Stimulated activated naive B cell treated with anti-CD40 and anti-IgM and Interleukin-4, amounts not matched to agents 10 μg/mL and 1 μg/mL and 100 μg/mL, for 72 hours (primary cell): ENCODE measurements at regions not wholly inside any gene's neighbourhood (a gene's known extent, or its start where the extent isn't known, plus 50 kb on each side); places are given as distances from the start of the nearest gene placed in this dataset.
"Not testable (repeated sequence)": the region's sequence is repeated elsewhere in the genome, so short reads cannot be mapped to it uniquely, and the experiment has no call there.

Source experiments
- ATAC-seq, 2 donors: fragments of 150-1000 bp; cut with Tn5 transposase; replicated peaks; 2 replicates each; pipeline ENCODE4 v1.10.0; 2021; ENCODE audit warnings: moderate library complexity in 1 of 2
- DNase-seq: peaks from one replicate; pipeline ENCODE4 v3.0.0; 2021
- H3K27ac Mint-ChIP-seq: one replicate; pipeline ENCODE4 v1.8.0; 2022; ENCODE audit warnings: mild to moderate bottlenecking, mixed read lengths
- H3K27me3 Mint-ChIP-seq, 2 donors: one replicate each; pipeline ENCODE4 v1.8.0; 2022; ENCODE audit warnings: mixed read lengths in 2 of 2
- H3K36me3 Mint-ChIP-seq, 2 donors: one replicate each; pipeline ENCODE4 v1.8.0; 2022; ENCODE audit warnings: mixed read lengths in 2 of 2, mild to moderate bottlenecking in 1 of 2
- H3K4me1 Mint-ChIP-seq, 2 donors: one replicate each; pipeline ENCODE4 v1.8.0; 2022; ENCODE audit warnings: mixed read lengths in 2 of 2, mild to moderate bottlenecking in 1 of 2
- H3K4me3 Mint-ChIP-seq, 2 donors: one replicate each; pipeline ENCODE4 v1.8.0; 2022; ENCODE audit warnings: mild to moderate bottlenecking in 2 of 2, mixed read lengths in 2 of 2, moderate library complexity in 1 of 2
- H3K9me3 Mint-ChIP-seq, 2 donors: one replicate each; pipeline ENCODE4 v1.8.0; 2022; ENCODE audit warnings: mixed read lengths in 2 of 2, mild to moderate bottlenecking in 1 of 2

DNA sequence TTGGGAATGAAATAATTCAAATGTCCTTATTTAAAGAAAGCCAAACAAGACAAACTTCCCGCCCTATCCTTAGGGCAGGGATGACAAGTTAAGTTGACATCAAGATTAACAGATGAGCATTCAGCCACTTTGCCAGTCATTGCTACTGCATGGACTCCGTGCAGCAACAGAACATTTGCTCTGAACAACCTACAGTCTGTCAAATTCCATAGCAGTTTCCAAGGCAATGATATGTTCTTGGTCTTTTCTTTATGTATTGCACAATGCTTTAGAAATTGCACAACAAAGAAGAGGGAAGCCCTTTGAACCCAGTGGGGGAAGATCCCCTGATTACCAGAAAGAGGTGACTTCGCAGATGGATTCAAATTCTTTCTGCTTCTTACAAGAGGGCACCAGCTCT, 269.8 kb downstream of the BCAT1 start:
- H3K4me1 Mint-ChIP-seq: no peaks in the 10 kb centered on the region
- peaks cover 0 to 5% of the 10 kb centered on the region in 2 donors for H3K9me3 Mint-ChIP-seq
- no peak for DNase-seq
- H3K27ac Mint-ChIP-seq: no peak overlapping the region
- no peaks in the 10 kb centered on the region for H3K36me3 Mint-ChIP-seq
- H3K27me3 Mint-ChIP-seq: no peaks in the 10 kb centered on the region
- ATAC-seq: no peak
- no peak overlapping the region for H3K4me3 Mint-ChIP-seq

DNA sequence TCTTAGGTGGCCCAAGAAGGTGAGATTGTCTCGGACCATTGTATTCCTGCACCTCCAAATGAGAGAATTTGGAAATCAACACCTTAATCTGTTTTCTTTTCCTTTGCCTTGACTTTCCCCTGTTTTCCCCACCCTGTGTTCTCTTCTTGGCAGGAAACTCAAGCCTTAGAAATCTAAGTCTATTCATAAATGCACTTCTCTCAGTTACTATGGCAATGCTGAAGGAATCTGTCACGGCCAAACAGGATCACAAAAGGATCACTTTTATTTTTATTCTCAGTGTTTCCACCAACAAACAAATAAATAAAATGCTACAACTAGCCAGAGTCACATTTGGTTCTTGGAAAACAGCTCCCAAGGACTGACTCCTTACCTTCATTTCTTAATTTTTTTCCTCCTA, 270.5 kb downstream of the BCAT1 start:
- Mint-ChIP-seq H3K27ac (no peak overlapping the region), H3K4me3 (no peak overlapping the region), H3K27me3 (no peaks in the 10 kb centered on the region), H3K9me3 (peaks cover 0 to 2% of the 10 kb centered on the region in 2 donors), H3K36me3 (no peaks in the 10 kb centered on the region), H3K4me1 (no peaks in the 10 kb centered on the region)
- ATAC-seq: no peak
- DNase-seq: no peak

DNA sequence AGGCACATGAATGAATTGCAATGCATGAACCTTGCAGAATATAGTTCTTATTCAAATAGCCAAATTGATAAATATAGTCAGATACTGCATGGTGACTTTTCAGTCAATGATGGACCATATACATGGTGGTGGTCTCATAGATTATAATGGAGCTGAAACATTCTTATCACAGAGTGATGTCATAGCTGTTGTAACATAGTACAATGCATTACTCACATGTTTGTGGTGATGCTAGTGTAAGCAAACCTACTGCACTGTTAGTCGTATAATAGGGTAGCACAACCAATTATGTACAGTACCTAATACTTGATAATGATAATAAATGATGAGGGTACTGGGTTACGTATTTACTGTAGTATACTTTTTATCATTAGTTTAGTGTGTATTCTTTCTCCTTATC, 280.3 kb downstream of the BCAT1 start:
- Mint-ChIP-seq H3K27ac (no peak overlapping the region), H3K4me3 (no peak overlapping the region), H3K4me1 (no peaks in the 10 kb centered on the region), H3K9me3 (no peaks in the 10 kb centered on the region), H3K36me3 (peaks cover 0 to 1% of the 10 kb centered on the region in 2 donors), H3K27me3 (no peaks in the 10 kb centered on the region)
- no peak for ATAC-seq
- DNase-seq: no peak

DNA sequence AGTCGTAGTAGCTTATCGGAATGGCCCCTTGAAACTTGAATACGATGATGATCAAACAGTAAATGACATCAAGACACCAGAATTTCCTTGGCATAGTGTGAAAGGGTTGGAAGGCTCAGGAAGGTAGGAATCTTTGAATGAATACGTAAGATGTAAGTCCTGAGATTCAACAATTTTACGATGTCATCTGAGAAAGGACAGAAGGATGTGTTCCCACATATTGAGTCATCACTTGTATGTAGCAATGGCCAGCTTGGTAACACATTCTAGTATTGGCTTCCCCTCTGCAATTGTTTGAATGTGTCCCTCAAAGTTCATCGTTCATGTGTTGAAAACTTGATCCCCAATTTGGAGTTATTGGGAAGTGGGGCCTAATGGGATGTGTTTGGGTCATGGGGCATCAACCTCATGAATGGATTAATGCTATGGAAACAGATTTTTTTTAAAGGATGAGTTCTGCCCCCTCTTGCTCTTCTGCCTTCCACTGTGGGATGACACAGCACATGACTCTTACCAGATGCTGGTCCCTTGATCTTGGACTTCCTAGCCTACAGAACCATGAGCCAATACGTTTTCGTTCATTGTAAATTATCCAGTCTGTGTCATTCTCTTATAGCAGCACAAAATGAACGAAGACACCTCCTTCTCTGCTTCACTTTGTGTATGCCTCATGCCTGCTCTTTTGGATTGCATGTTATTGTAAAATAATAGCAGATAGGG, 284.6 kb downstream of the BCAT1 start:
- ATAC-seq (no peak), DNase-seq (no peak)
- H3K4me1 Mint-ChIP-seq: no peaks in the 10 kb centered on the region
- H3K4me3 Mint-ChIP-seq: no peak overlapping the region
- no peaks in the 10 kb centered on the region for H3K36me3 Mint-ChIP-seq
- no peaks in the 10 kb centered on the region for H3K27me3 Mint-ChIP-seq
- no peaks in the 10 kb centered on the region for H3K9me3 Mint-ChIP-seq
- no peak overlapping the region for H3K27ac Mint-ChIP-seq

DNA sequence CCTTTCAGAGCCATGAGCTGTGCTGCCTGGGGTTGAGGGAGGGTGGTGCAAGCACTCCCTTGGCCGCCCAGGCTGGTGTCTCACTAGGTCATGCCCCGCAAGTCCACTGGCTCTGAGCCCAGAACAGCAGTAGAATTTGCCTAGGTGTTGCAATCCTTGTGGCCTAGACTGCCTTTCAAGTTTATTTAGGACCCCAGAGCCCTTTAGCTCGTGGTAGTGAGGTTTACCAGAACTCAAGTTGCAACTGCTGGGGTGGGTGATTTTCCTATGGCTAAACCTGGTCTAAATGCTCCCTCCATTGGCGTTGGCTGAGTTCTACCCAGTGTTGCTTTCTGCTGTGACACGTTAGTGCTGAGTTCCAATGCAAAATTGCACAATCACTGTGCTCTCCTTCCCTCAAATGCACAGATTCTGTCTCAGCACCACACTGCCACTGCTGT, 287.2 kb downstream of the BCAT1 start:
- no peak for DNase-seq
- ATAC-seq: no peak
- Mint-ChIP-seq H3K36me3 (no peaks in the 10 kb centered on the region), H3K4me3 (no peak overlapping the region), H3K27me3 (peaks cover 0 to 5% of the 10 kb centered on the region in 2 donors), H3K9me3 (no peaks in the 10 kb centered on the region), H3K27ac (no peak overlapping the region), H3K4me1 (no peaks in the 10 kb centered on the region)

DNA sequence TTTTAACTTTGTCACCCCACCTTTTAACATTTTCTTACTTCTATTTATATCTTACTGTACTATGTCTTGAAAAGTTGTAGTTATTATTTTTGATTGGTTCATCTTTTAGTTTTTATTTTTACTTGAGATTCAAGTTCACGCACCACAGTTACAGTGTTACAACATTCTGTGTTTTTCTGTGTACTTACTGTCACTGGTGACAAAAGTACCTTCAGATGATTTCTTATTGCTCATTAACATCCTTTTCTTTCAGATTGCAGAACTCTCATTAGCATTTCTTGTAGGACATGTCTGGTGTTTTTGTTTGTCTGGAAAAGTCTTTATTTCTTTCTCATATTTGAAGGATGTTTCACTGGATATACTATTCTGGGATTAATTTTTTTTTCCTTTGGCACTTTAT, 289.9 kb downstream of the BCAT1 start:
- H3K4me1 Mint-ChIP-seq: no peaks in the 10 kb centered on the region
- peaks cover 0 to 5% of the 10 kb centered on the region in 2 donors for H3K27me3 Mint-ChIP-seq
- H3K4me3 Mint-ChIP-seq: no peak overlapping the region
- H3K27ac Mint-ChIP-seq: no peak overlapping the region
- H3K9me3 Mint-ChIP-seq: no peaks in the 10 kb centered on the region
- DNase-seq (no peak), ATAC-seq (no peak)
- peaks cover 0 to 2% of the 10 kb centered on the region in 2 donors for H3K36me3 Mint-ChIP-seq

DNA sequence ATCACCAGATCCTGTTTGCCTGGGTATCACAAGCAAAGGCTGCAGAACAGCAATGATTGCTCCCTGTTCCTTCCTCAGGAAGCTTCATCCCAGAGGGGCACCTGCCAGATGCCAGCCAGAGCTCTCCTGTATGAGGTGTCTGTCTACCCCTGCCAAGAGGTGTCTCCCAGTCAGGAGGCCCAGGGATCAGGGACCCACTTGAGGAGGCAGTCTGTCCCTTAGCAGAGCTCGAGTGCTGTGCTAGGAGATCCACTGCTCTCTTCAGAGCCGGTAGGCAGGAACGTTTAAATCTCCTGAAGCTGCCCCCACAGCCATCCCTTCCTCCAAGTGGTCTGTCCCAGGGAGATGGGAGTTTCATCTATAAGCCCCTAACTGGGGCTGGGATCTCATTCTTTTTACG, 294.6 kb downstream of the BCAT1 start:
- ATAC-seq, H3K36me3 Mint-ChIP-seq, H3K9me3 Mint-ChIP-seq, H3K4me3 Mint-ChIP-seq, H3K4me1 Mint-ChIP-seq, H3K27ac Mint-ChIP-seq, H3K27me3 Mint-ChIP-seq, DNase-seq: not testable (repeated sequence)

DNA sequence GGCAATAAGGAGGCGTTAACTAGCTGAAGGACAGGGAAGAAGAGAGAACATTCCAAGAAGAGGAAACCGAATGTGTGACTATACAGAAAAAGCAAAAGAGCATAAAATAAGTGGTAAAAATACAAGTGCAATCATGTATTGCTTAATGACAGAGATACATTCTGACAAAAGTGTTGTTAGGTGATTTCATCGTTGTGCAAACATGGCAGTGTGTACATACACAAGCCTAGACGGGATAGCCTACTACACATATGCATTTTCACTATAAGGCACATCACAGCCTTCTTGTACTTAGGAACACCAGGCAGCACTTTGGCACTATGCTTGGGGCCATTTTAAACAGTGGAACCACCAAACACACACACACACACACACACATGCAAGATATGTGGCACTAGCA, 299.3 kb downstream of the BCAT1 start:
- Mint-ChIP-seq H3K9me3 (peaks cover 3 to 6% of the 10 kb centered on the region in 2 donors), H3K4me1 (peaks cover 0 to 9% of the 10 kb centered on the region in 2 donors), H3K27me3 (no peaks in the 10 kb centered on the region), H3K36me3 (peaks cover 0 to 2% of the 10 kb centered on the region in 2 donors), H3K4me3 (no peak overlapping the region), H3K27ac (no peak overlapping the region)
- ATAC-seq (no peak), DNase-seq (no peak)

DNA sequence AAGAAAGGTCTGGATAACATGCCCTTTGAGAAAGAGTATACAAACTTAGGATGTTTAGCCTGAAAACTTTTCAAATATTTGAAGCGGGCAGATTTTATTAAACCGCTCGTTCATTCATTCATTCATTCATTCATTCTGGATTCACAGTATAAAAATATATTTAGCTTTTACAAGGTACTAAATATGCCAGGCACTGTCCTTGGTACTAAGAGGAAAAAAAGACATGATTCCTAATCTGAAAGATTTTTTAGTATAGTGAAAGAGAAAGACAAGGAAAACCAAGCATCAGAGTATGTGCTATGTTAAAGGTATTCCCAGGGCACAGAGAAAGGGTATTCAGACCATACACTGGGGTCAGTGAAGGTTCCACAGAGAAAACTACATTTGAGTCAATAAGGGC, 299.7 kb downstream of the BCAT1 start:
- H3K4me3 Mint-ChIP-seq: no peak overlapping the region
- ATAC-seq (no peak), DNase-seq (no peak)
- H3K9me3 Mint-ChIP-seq: peaks cover 3 to 6% of the 10 kb centered on the region in 2 donors
- no peak overlapping the region for H3K27ac Mint-ChIP-seq
- H3K4me1 Mint-ChIP-seq: peaks cover 0 to 9% of the 10 kb centered on the region in 2 donors
- H3K36me3 Mint-ChIP-seq: peaks cover 0 to 1% of the 10 kb centered on the region in 2 donors
- H3K27me3 Mint-ChIP-seq: no peaks in the 10 kb centered on the region

DNA sequence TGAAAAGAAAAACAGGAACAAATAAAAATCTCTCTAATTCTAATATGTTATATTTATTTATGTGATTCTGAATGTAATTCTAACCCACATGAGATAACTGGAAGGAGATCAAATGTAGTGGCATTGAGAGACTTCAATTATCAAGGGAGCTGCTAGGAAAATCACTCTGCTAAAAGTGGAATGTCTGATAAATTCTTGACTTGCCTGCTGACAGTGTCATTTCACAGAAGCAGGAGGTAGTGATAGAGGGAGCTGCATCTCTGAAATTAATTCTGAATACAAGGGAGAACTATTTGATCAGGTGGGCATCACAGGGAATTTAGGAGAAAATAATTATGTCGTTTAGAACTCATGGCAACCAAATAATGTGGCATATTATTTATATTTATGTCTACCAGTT, 303.6 kb downstream of the BCAT1 start:
- ATAC-seq (no peak), DNase-seq (no peak)
- Mint-ChIP-seq H3K36me3 (no peaks in the 10 kb centered on the region), H3K27ac (no peak overlapping the region), H3K4me3 (no peak overlapping the region), H3K27me3 (no peaks in the 10 kb centered on the region), H3K4me1 (peaks cover 3 to 22% of the 10 kb centered on the region in 2 donors), H3K9me3 (no peaks in the 10 kb centered on the region)

DNA sequence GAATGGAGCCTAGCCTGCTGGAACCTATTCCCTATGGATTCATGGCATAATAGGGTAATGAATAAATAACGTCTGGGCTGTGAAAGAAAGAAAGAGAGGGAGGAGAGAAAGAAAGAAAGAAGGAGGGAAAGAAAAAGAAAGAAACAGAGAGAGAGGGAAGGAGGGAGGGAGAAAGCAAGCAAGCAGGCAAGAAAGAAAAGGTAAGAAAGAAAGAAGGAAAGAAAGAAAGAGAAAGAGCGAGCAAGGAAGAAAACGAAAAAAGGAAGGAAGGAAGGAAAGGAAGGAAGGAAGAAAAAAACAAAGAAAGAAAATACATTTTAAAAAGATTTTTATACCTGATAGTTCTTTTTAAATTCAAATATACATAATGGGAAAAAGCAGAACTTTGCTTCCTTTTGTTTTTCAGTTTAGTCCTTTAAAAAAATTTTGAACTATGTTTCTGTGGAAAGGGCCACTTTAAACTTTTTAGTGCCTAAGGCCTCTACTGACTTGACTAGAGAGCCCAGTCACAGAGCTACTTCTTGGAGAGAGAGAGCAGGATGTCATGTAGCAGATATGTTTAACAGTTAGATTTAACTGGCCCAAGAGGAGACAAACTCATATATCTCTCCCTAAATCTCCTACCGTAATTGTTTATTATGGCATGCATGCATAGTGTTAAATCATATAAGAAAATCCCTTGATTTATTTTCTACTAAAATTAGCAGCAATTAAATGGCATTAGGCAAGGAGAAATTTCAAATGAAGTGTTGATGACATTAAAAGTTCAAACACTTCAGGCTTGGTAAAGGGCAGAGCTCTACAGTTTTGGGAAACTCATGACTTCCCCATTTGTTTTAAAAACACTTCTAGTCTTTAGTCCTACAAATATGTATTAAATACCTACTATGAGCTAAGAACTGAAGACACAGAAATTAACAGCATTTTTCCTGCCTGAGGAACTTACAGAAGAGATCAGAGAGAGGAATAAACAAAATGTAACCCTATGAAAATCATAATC, 305.5 kb downstream of the BCAT1 start:
- no peak overlapping the region for H3K27ac Mint-ChIP-seq
- DNase-seq: no peak
- no peaks in the 10 kb centered on the region for H3K27me3 Mint-ChIP-seq
- no peaks in the 10 kb centered on the region for H3K36me3 Mint-ChIP-seq
- H3K4me3 Mint-ChIP-seq: no peak overlapping the region
- peaks cover 3 to 22% of the 10 kb centered on the region in 2 donors for H3K4me1 Mint-ChIP-seq
- peak in 1 of 2 donors; percentile 63 for ATAC-seq
- H3K9me3 Mint-ChIP-seq: no peaks in the 10 kb centered on the region

DNA sequence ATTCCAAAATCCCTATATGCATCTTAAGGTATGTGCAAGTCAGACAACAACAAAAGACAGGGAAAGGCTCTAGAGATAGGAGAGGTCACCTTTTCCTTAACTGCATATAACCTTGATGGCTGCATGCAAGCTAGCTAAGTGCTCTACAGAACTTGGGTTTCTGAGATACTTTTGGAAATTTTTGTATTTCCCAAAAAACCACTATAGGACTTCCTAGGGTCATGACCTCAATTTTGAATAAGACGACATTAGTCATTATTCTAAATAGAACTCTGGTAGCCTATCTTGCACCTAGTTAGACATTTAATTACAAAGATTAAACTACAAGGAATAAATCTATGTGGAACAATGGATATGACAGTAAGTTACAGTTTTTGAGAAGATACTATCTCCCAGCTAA, 309.3 kb downstream of the BCAT1 start:
- no peak overlapping the region for H3K27ac Mint-ChIP-seq
- DNase-seq: no peak
- H3K36me3 Mint-ChIP-seq: no peaks in the 10 kb centered on the region

DNA sequence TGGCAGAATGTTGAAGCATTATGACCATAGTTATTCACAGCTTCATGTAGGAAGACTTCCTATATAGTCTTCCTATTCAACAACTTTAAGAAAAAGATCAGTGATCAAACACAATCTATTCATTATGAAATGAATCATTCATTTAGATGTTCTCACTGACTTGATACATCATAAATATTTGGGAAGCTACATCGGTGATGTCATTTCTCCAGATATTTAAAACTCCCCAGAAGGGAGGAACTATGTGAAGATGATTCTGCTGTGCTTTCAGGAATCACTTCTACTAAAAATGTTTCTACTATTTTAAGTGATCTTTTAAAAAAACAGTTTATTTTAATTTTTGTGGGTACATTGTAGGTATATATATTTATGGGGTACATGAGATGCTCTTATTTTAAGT, 316.4 kb downstream of the BCAT1 start:
- no peak overlapping the region for H3K27ac Mint-ChIP-seq
- peaks cover 0 to 4% of the 10 kb centered on the region in 2 donors for H3K9me3 Mint-ChIP-seq
- ATAC-seq: no peak
- no peak for DNase-seq
- no peaks in the 10 kb centered on the region for H3K4me1 Mint-ChIP-seq
- H3K36me3 Mint-ChIP-seq: no peaks in the 10 kb centered on the region
- peaks cover 0 to 6% of the 10 kb centered on the region in 2 donors for H3K27me3 Mint-ChIP-seq
- H3K4me3 Mint-ChIP-seq: no peak overlapping the region

More for the DNA sequence above, 309.3 kb downstream of the BCAT1 start:
- H3K27me3 Mint-ChIP-seq: no peaks in the 10 kb centered on the region
- no peak overlapping the region for H3K4me3 Mint-ChIP-seq
- peaks cover 3 to 13% of the 10 kb centered on the region in 2 donors for H3K4me1 Mint-ChIP-seq
- no peaks in the 10 kb centered on the region for H3K9me3 Mint-ChIP-seq
- no peak for ATAC-seq

DNA sequence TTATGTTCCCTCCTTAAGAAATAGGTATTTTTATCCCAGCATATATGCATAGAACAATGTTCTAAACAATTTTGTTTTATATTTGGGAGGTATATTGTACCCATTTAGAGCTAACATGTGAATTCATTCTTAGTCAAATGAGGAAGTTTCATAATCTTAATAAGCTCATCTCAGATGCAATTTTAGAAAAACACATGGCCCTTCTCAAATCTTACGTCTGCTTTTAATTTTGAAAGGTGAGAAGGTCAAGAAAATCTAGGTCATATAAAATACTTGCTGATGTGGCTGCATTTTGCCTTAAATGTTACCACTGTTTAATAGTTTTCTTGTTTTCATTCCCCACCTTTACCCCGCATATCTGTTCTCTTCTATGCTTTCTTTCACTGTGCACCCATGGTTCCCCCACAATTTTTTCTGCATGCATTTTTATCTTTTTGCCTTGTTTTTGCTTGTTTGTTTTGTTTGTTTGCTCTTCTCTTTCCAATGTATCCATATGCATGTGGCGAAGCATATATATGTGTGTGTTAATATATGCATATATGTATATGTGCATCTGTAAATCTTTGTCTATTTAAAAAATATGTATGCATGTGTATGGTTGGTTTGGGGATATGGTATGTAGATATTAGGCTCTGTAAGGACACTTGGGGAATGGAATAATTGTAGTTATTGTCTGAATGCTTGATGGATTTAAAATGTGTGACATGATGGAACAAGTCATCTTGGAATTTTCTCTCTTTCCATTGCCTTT, 317.1 kb downstream of the BCAT1 start:
- peaks cover 0 to 6% of the 10 kb centered on the region in 2 donors for H3K27me3 Mint-ChIP-seq
- ATAC-seq (no peak), DNase-seq (no peak)
- H3K36me3 Mint-ChIP-seq: no peaks in the 10 kb centered on the region
- no peaks in the 10 kb centered on the region for H3K4me1 Mint-ChIP-seq
- H3K9me3 Mint-ChIP-seq: peaks cover 0 to 4% of the 10 kb centered on the region in 2 donors
- no peak overlapping the region for H3K4me3 Mint-ChIP-seq
- H3K27ac Mint-ChIP-seq: no peak overlapping the region
